Stimulated activated naive CD8-positive, alpha-beta T cell treated with anti-CD3 and anti-CD28 coated beads, Interleukin-15, Interleukin-2, amounts not matched to agents 100 ng/mL and 50 ng/mL, for 24 hours (primary cell): ENCODE measurements at regions not wholly inside any gene's neighbourhood (a gene's known extent, or its start where the extent isn't known, plus 50 kb on each side); places are given as distances from the start of the nearest gene placed in this dataset.

Experiments
- H3K27ac Mint-ChIP-seq: one replicate; pipeline ENCODE4 v1.8.0; 2021; ENCODE audit warnings: mild to moderate bottlenecking, mixed read lengths
- H3K27me3 Mint-ChIP-seq: one replicate; pipeline ENCODE4 v1.8.0; 2021; ENCODE audit warnings: mixed read lengths
- H3K36me3 Mint-ChIP-seq: one replicate; pipeline ENCODE4 v1.8.0; 2021; ENCODE audit warnings: low read depth, mixed read lengths
- H3K4me1 Mint-ChIP-seq: one replicate; pipeline ENCODE4 v1.8.0; 2021; ENCODE audit warnings: low read depth, mixed read lengths
- H3K4me3 Mint-ChIP-seq: one replicate; pipeline ENCODE4 v1.8.0; 2021; ENCODE audit warnings: mild to moderate bottlenecking, mixed read lengths
- H3K9me3 Mint-ChIP-seq: one replicate; pipeline ENCODE4 v1.8.0; 2021; ENCODE audit warnings: mixed read lengths

DNA sequence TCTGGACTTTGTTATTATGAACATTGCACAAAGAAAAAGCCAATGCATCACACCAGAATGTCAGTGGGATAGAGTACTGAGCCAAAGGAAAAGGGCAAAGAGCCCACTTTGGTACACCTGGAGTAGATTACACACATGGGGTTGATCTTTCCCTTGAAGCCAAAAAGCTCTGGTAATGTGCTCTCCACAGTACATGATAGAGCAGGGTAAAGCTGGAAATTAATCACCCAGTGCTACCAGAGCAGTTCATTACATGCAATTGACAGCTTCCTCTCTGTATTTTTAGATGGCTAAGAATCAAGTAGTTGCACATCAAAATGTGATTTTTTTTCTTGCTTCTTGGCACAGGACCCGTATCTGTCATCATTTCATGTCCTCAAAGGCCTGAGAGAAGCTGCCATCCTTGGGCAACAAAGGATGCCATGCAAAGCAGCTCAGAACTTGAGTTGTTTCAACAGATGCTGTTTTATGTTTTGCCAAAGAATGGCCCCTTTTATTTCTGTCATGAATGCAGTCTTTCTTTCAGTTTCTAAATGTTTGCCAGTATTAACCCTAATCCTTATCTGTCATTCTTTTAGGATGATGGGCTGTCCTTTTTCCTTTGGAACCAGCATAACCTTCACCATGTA lies 88.1 kb downstream of the HDGFL1 start:
- Mint-ChIP-seq H3K27ac (no peak overlapping the region), H3K36me3 (no peaks in the 10 kb centered on the region), H3K4me3 (no peak overlapping the region), H3K4me1 (no peaks in the 10 kb centered on the region), H3K9me3 (no peaks in the 10 kb centered on the region), H3K27me3 (no peaks in the 10 kb centered on the region)

DNA sequence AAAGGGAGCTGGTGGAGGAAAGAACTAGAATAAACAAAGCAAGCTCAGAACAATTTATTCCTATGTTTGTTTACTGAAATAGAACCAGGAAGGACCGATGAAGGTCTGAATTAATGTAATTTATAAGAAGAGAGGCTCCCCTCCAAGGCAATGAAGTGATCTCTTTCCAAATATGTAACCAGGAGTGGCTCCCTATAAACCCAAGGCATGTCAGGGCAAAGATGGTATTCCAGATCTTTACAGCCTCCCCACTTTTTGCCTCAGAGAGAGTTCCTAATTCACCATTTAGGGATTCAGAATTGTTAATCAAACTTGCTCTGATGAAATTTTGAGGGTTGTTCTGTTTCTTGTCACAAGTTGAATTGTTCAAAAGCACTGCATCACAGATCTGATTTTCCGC lies 88.8 kb downstream of the HDGFL1 start:
- Mint-ChIP-seq H3K27ac (no peak overlapping the region), H3K27me3 (no peaks in the 10 kb centered on the region), H3K4me1 (no peaks in the 10 kb centered on the region), H3K4me3 (no peak overlapping the region), H3K9me3 (peaks cover 5% of the 10 kb centered on the region), H3K36me3 (no peaks in the 10 kb centered on the region)

DNA sequence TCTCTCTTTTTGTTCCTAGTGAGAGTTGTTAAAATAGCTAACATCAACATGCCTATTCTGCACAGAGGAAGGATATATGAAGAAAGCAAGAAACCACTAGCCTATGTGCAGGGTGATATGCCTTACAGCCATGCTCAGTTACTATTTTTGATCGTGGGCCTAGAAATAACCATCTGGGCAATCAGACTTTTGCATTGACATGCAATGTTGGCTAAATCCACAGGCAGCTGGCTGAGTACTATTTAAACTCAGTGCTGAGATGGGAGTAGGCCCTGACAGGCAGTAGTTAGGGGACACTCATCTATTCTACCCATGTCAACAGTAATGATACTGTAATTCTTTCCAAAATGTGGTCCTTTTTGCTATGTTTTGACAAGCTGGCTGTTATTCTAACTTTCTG lies 89.6 kb downstream of the HDGFL1 start:
- Mint-ChIP-seq H3K27me3 (no peaks in the 10 kb centered on the region), H3K27ac (no peak overlapping the region), H3K4me1 (no peaks in the 10 kb centered on the region), H3K36me3 (no peaks in the 10 kb centered on the region), H3K4me3 (no peak overlapping the region), H3K9me3 (peaks cover 5% of the 10 kb centered on the region)

DNA sequence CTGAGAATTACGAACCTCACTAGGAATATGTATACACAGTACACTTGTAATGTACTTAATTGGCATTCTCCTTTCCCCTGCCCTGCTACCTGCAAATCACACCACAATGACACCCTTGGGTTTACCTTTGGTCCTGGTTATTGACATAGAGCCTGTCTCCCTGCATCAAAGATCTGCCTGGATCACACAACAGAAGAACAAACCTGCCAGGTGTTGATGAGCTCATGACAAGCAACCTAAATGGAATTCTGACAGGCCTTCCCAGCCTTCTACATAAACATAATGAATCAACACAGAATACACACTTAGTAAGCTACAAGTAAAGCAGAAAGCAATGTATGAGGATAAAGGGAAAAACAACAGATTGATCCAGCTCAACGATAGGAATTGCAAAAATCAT lies 95.6 kb downstream of the HDGFL1 start:
- H3K9me3 Mint-ChIP-seq: peaks cover 5% of the 10 kb centered on the region
- no peak overlapping the region for H3K27ac Mint-ChIP-seq

DNA sequence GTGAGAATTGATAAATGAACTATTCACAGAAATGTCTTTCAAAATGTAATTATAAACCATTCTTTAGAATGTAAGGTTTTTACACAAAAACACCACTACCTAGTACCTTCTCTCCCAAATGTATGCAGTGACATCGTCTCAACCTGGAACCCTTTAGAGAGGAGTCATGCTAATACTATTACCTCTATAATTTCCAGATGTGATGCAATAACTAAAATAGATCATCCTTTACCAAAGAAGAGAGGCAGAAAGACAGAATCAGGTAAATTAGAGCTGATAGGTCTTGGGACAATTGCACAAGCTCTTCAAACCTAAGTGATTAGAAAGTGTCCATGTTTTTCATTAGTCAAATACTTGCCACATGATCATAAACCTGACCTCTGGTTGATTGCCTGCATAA lies 96.7 kb downstream of the HDGFL1 start:
- H3K4me1 Mint-ChIP-seq: no peaks in the 10 kb centered on the region
- H3K36me3 Mint-ChIP-seq: no peaks in the 10 kb centered on the region
- H3K27ac Mint-ChIP-seq: no peak overlapping the region
- no peaks in the 10 kb centered on the region for H3K27me3 Mint-ChIP-seq
- no peak overlapping the region for H3K4me3 Mint-ChIP-seq
- peaks cover 5% of the 10 kb centered on the region for H3K9me3 Mint-ChIP-seq

More for the DNA sequence above, 95.6 kb downstream of the HDGFL1 start:
- Mint-ChIP-seq H3K4me3 (no peak overlapping the region), H3K4me1 (no peaks in the 10 kb centered on the region), H3K27me3 (no peaks in the 10 kb centered on the region), H3K36me3 (no peaks in the 10 kb centered on the region)

DNA sequence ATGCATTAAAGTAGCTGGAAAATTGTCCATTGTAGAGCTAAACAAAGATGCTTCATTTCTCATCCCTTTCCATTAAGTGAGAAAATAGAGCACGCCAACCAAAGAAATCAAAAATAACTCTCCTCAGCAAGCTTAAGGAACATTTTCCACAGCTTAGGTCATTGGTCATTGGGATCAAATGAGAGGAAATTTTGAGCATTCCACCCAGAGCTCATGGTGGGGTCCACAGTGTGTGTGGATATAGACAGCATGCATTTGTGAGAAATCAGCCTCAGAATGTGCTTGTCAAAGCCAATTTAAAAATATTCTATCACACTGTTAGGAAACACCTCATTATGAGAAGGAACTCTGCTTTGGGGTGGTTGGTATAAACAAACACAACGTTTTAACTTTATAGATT lies 97.2 kb downstream of the HDGFL1 start:
- no peak overlapping the region for H3K27ac Mint-ChIP-seq
- no peaks in the 10 kb centered on the region for H3K4me1 Mint-ChIP-seq
- H3K27me3 Mint-ChIP-seq: no peaks in the 10 kb centered on the region
- peaks cover 5% of the 10 kb centered on the region for H3K9me3 Mint-ChIP-seq
- no peak overlapping the region for H3K4me3 Mint-ChIP-seq
- H3K36me3 Mint-ChIP-seq: no peaks in the 10 kb centered on the region

DNA sequence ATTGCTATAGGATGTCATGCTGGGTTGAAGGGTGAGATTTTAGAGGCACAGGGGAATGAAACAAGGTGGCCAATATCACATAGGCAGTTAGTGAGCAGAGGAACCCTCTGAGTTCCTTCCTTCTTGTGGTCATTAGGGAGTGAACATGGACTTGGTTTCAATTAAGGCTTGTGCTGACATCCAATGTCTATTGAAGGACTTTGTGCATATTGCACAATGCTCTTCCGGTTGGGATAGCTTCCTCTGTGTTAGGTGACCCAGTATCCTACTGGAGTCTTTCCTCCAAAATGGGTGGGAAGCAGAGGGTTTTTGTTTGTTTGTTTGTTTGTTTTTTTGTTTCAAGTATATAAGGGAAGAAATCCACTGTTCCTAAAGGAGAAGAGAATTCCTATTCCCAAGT lies 98.5 kb downstream of the HDGFL1 start:
- Mint-ChIP-seq H3K9me3 (peaks cover 2% of the 10 kb centered on the region), H3K27ac (no peak overlapping the region), H3K4me1 (no peaks in the 10 kb centered on the region), H3K27me3 (no peaks in the 10 kb centered on the region), H3K36me3 (no peaks in the 10 kb centered on the region), H3K4me3 (no peak overlapping the region)

DNA sequence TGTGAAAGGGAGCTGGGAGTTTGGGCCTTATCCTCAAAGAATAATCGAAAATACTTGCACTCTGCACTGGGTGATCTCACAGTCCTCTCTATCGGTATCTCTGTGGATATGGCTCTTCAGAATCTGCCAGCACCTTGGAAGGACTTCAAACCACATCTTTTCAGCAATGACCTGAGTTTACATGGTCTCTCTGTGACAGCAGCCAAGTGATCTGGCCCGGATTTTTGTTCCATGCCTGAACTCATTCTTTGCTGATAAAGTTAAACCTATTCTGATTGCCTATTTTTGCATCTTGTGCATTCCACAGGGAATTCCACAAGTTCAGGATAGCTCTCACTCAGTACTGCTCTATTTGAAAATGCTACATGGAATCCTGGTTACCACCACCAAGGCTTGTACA lies 98.9 kb downstream of the HDGFL1 start:
- Mint-ChIP-seq H3K4me1 (no peaks in the 10 kb centered on the region), H3K9me3 (no peaks in the 10 kb centered on the region), H3K27ac (no peak overlapping the region), H3K27me3 (no peaks in the 10 kb centered on the region), H3K36me3 (no peaks in the 10 kb centered on the region), H3K4me3 (no peak overlapping the region)

DNA sequence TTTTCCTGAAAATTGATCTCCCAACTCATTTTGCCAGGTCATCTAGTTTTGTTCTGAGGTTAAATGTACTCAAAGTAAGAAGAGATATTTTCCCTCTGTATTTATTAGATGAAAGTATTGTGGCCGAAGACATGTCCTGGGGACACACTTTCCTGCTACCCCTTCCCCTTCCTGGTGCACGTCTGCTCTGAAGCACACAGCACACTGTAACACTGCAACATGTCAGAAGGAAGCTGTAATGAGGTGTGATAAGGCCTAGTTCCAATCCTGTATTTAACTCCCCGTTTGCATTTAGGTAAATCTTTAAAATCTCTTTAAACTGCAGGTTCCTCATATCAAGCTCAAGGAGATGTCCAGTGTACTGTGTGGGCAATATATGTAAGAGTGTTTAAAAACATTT lies 99.4 kb downstream of the HDGFL1 start:
- Mint-ChIP-seq H3K27me3 (no peaks in the 10 kb centered on the region), H3K4me3 (no peak overlapping the region), H3K4me1 (no peaks in the 10 kb centered on the region), H3K9me3 (no peaks in the 10 kb centered on the region), H3K36me3 (no peaks in the 10 kb centered on the region), H3K27ac (no peak overlapping the region)

DNA sequence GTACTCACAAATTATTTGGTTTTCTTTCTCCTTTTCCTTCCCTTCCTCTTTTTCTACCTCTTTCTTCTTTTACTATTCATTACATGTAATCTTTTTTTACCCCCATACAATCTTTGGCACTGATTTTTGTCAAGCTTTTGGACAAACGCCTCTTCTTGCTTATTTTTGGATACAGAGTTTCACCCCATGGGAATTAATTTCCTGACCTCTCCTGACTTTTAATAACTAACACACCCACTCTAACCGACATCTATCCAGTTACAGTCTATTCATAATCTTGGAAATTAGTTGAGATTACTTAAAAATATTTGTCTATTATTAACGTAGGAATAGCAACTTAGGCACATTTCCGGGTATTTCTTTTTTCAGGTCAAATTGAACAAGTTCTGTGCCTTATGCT lies 101.2 kb downstream of the HDGFL1 start:
- no peaks in the 10 kb centered on the region for H3K36me3 Mint-ChIP-seq
- H3K9me3 Mint-ChIP-seq: no peaks in the 10 kb centered on the region
- H3K4me3 Mint-ChIP-seq: no peak overlapping the region
- no peaks in the 10 kb centered on the region for H3K4me1 Mint-ChIP-seq
- H3K27ac Mint-ChIP-seq: no peak overlapping the region
- H3K27me3 Mint-ChIP-seq: no peaks in the 10 kb centered on the region

DNA sequence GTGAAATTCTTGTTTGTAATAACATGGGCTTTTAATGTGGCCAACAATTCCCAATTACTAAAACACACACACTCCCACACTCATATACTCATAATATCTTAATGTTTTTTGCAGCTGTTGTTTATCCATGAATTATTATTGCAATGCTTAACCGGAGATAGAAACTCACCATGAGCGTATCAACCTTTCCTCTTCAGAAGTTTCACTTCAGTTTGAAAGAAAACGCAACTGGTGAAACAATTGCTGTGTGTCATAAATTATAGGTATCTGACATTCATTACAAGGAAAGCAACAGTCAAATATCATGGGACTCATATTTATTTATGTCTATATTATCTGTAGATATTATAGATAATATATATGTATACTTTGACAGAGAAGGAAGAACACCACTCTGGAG lies 104.1 kb downstream of the HDGFL1 start:
- Mint-ChIP-seq H3K27me3 (no peaks in the 10 kb centered on the region), H3K36me3 (no peaks in the 10 kb centered on the region), H3K27ac (no peak overlapping the region), H3K9me3 (no peaks in the 10 kb centered on the region), H3K4me3 (no peak overlapping the region), H3K4me1 (no peaks in the 10 kb centered on the region)

DNA sequence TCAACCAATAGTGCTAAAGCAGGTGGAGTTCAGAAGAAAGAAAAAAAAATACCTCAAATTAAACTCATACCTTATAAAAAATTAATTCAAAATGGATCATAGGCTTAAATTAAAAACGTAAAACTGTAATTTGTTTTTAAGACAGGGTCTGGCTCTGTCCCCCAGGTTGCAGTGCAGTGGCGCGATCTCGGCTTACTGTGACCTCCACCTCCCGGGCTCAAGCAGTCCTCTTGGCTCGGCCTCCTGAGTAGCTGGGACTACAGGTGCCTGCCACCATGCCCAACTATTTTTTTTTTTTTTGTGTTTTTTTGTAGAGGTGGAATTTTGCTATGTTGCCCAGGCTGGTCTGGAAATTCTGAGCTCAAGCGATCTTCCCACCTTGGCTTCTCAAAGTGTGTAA lies 111.6 kb downstream of the HDGFL1 start:
- no peaks in the 10 kb centered on the region for H3K36me3 Mint-ChIP-seq
- H3K9me3 Mint-ChIP-seq: no peaks in the 10 kb centered on the region
- no peak overlapping the region for H3K4me3 Mint-ChIP-seq
- no peaks in the 10 kb centered on the region for H3K27me3 Mint-ChIP-seq
- H3K27ac Mint-ChIP-seq: no peak overlapping the region
- H3K4me1 Mint-ChIP-seq: no peaks in the 10 kb centered on the region

DNA sequence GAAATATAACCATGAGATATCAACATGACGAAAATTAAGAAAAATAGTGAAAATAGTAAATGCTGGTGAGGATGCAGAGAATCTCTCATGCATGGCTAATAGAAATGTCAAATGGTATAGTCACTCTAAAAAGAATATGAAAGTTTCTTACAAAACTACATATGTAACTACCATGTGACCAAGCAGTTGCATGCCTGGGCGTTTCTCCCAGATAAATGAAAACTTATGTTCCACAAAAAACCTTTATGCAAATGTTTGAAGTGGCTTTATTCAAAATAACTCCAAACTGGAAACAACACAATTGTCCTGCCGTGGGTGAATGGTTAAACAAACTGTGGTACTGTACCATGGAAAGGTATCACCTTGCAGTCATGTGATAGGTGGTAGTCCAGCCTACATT lies 112.4 kb downstream of the HDGFL1 start:
- Mint-ChIP-seq H3K4me1 (no peaks in the 10 kb centered on the region), H3K4me3 (no peak overlapping the region), H3K27me3 (no peaks in the 10 kb centered on the region), H3K9me3 (no peaks in the 10 kb centered on the region), H3K27ac (no peak overlapping the region), H3K36me3 (no peaks in the 10 kb centered on the region)

DNA sequence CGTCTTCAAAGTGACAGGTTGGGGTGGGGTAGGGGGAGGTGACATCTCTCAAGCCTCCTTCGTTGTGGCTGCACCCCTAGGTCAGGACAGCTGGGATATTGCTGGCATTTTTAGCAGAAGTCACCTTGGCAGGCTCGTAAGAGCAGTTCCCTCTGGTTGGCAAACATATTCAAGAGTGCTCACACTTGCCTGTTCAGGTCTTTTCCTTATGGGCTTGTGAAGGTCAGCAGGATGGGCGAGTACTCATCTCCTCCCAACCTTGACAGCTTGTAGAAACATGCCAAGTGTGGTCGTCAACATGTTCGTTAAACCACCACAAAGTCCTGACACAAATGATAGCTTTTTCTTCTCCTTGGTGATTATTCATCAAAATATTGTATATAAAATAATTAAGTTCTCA lies 113.6 kb downstream of the HDGFL1 start:
- no peaks in the 10 kb centered on the region for H3K36me3 Mint-ChIP-seq
- H3K27me3 Mint-ChIP-seq: no peaks in the 10 kb centered on the region
- no peak overlapping the region for H3K4me3 Mint-ChIP-seq
- H3K9me3 Mint-ChIP-seq: no peaks in the 10 kb centered on the region
- no peak overlapping the region for H3K27ac Mint-ChIP-seq
- no peaks in the 10 kb centered on the region for H3K4me1 Mint-ChIP-seq

DNA sequence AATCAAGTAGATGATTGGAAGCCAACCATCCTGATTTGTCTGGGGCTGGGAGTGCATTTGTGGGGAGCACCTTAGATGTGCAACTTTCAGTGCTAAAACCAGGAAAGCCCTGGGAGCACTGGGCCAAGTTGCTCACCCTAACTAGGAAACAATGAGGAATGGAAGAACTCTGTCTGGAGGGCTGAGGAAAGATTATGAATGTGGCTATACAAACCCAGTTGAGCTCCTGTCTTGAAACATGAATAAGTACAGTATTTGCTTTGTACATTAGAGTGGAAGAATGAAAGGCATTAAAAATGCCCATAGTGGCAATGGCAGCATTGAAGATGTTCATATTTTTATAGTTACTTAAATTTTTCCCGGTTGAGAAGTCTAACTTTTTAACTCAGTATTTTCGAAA lies 121.1 kb downstream of the HDGFL1 start:
- H3K36me3 Mint-ChIP-seq: no peaks in the 10 kb centered on the region
- H3K4me3 Mint-ChIP-seq: no peak overlapping the region
- no peaks in the 10 kb centered on the region for H3K27me3 Mint-ChIP-seq
- H3K9me3 Mint-ChIP-seq: no peaks in the 10 kb centered on the region
- no peaks in the 10 kb centered on the region for H3K4me1 Mint-ChIP-seq
- no peak overlapping the region for H3K27ac Mint-ChIP-seq

DNA sequence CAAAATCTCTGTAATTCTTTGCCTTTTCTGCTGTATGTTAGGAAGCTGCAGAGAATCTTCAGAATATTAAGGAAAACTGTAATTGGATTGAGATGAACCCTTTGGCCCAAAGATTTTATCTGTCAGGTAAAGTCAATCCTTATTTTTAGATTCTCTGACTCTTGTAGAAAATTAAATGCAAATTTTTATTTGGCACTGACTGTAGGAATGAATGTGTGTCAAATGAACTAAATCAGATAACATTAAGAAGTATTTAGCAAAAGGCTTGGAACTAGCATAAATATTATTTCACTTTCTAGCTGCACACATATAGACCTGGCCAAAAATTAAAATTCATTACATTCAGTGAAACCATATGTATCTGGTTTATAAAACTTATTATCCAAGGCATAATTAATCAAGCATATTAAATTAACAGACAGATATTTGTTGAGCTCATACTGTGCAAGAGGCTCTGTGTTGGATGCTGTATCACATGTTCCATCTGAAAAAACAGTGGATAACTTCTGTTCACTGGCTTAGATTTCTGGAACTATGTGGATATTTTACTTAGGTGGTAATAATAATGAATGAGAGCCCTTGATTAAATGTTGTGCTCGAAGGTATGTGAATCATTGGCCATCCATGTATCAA lies 124.8 kb downstream of the HDGFL1 start:
- Mint-ChIP-seq H3K4me3 (no peak overlapping the region), H3K27me3 (no peaks in the 10 kb centered on the region), H3K9me3 (no peaks in the 10 kb centered on the region), H3K36me3 (no peaks in the 10 kb centered on the region), H3K27ac (no peak overlapping the region), H3K4me1 (no peaks in the 10 kb centered on the region)
